Mammary epithelial cell (primary cell): ENCODE measurements at regions not wholly inside any gene's neighbourhood (a gene's known extent, or its start where the extent isn't known, plus 50 kb on each side); places are given as distances from the start of the nearest gene placed in this dataset.

Source experiments
- CTCF ChIP-seq, 2 donors: IDR thresholded peaks in 1 of 2; conservative IDR thresholded peaks in 1 of 2; 2 replicates each; pipeline ENCODE4 v1.5.1; 2011 to 2012; ENCODE audit warnings: inconsistent platforms in 2 of 2, low read length in 2 of 2, mild to moderate bottlenecking in 2 of 2, control low read depth in 1 of 2, low read depth in 1 of 2; ENCODE audit not compliant: insufficient read depth in 1 of 2; ENCODE audit errors: extremely low read depth in 1 of 2
- EZH2 ChIP-seq: IDR thresholded peaks from 2 replicates; pipeline ENCODE4 v1.6.1; 2012; ENCODE audit warnings: low read length, inconsistent platforms, borderline replicate concordance

GRCh38 chr4:151534195-151534594 is 125.2 kb downstream of the FHIP1A start:
- no peak for TF ChIP-seq CTCF (conservative IDR thresholded peaks at IDR 0.05 in 1 of 2, IDR thresholded peaks at IDR 0.05 in 1 of 2; ENCODE audit: extremely low read depth in 1 of 2, insufficient read depth in 1 of 2, low read depth in 1 of 2, low read length in 2 of 2)
- TF ChIP-seq EZH2: no peak
